ENCODE measurements at regions not wholly inside any gene's neighbourhood (a gene's known extent, or its start where the extent isn't known, plus 50 kb on each side); places are given as distances from the start of the nearest gene placed in this dataset.

DNA sequence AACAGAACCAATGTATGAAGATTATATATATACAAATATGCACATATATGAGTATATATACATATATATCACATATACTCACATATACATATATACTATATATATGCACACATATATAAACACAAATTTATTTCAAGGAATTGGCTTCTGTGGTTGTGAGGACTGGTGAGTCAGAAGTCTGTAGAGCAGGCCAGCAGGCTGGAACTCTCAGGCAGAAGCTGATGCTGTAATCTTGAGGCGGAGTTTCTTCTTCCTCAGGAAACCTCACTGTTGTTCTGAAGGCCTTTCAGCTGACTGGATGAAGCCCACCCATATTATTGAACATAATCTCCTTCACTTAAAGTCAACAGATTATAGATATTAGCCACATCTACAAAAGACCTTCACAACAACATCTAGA, 143.9 kb upstream of the CREB1 start:
- no peak overlapping the region for H2AFZ ChIP-seq (ENCODE audit: low read depth, low read length)
- H3K9ac ChIP-seq (ENCODE audit: low read length) = no peak overlapping the region
- no peaks in the 10 kb centered on the region for H3K9me3 ChIP-seq (ENCODE audit: insufficient read depth, low read length)

DNA sequence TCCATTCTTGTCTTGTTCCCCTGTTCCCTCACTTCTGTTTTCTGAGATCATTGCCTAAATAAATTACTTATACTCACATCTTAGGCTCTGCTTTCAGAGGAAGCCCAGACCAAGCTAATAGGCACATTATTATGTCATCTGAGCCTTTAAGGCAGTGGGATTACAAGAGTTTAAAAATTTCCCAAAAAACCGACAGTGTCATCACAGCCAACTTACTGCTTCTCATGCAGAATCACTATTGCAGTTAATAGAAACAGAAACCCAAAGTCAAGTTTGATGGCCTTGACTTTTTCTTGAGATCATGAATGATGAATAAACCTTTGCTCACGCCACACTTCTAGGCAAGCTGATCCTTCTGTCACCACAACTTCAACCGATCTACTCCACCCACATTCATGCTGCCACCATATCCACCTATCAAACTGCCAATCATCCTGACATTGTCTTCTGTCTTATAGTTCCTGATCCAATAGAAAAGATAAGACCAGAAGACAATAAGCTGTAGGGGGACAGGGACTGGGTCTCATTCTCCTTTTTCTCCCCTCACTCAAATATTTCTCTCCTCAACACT, 142.7 kb upstream of the CREB1 start:
- no peaks in the 10 kb centered on the region for H3K4me1 ChIP-seq (ENCODE audit: low read length)
- H3K4me2 ChIP-seq (ENCODE audit: low read length) = no peak overlapping the region
- no peak overlapping the region for H3K27ac ChIP-seq (ENCODE audit: low read length)
- no peaks in the 10 kb centered on the region; the same call in 1 of the 2 replicates for H3K27me3 ChIP-seq (ENCODE audit: low read depth, low read length)
- TF ChIP-seq, protein P1, sequence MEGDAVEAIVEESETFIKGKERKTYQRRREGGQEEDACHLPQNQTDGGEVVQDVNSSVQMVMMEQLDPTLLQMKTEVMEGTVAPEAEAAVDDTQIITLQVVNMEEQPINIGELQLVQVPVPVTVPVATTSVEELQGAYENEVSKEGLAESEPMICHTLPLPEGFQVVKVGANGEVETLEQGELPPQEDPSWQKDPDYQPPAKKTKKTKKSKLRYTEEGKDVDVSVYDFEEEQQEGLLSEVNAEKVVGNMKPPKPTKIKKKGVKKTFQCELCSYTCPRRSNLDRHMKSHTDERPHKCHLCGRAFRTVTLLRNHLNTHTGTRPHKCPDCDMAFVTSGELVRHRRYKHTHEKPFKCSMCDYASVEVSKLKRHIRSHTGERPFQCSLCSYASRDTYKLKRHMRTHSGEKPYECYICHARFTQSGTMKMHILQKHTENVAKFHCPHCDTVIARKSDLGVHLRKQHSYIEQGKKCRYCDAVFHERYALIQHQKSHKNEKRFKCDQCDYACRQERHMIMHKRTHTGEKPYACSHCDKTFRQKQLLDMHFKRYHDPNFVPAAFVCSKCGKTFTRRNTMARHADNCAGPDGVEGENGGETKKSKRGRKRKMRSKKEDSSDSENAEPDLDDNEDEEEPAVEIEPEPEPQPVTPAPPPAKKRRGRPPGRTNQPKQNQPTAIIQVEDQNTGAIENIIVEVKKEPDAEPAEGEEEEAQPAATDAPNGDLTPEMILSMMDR (IDR thresholded peaks at IDR 0.05; ENCODE audit: low read depth, low read length) = no peak
- TF ChIP-seq EZH2phosphoT487 (IDR thresholded peaks at IDR 0.05; ENCODE audit: low read depth) = no peak
- H3K79me2 ChIP-seq (ENCODE audit: low read length) = no peaks in the 10 kb centered on the region
- no peaks in the 10 kb centered on the region for H4K20me1 ChIP-seq (ENCODE audit: insufficient read depth, low read length)
- no peak overlapping the region for H2AFZ ChIP-seq (ENCODE audit: low read depth, low read length)
- no peaks in the 10 kb centered on the region for H3K9me3 ChIP-seq (ENCODE audit: insufficient read depth, low read length)
- no peak overlapping the region for H3K4me3 ChIP-seq (ENCODE audit: low read length)
- H3K36me3 ChIP-seq (replicated peaks; ENCODE audit: low read depth, low read length) = no peaks in the 10 kb centered on the region
- H3K9ac ChIP-seq (ENCODE audit: low read length) = no peak overlapping the region

More for the DNA sequence above, 143.9 kb upstream of the CREB1 start:
- no peaks in the 10 kb centered on the region for H3K79me2 ChIP-seq (ENCODE audit: low read length)
- H4K20me1 ChIP-seq (ENCODE audit: insufficient read depth, low read length) = no peaks in the 10 kb centered on the region
- H3K4me1 ChIP-seq (ENCODE audit: low read length) = no peaks in the 10 kb centered on the region
- TF ChIP-seq EZH2phosphoT487 (IDR thresholded peaks at IDR 0.05; ENCODE audit: low read depth) = no peak
- TF ChIP-seq, protein P1 (IDR thresholded peaks at IDR 0.05; ENCODE audit: low read depth, low read length) = no peak
- no peak overlapping the region for H3K4me2 ChIP-seq (ENCODE audit: low read length)
- no peaks in the 10 kb centered on the region for H3K36me3 ChIP-seq (replicated peaks; ENCODE audit: low read depth, low read length)
- H3K27me3 ChIP-seq (ENCODE audit: low read depth, low read length) = no peaks in the 10 kb centered on the region; the same call in 1 of the 2 replicates
- H3K4me3 ChIP-seq (ENCODE audit: low read length) = no peak overlapping the region
- no peak overlapping the region for H3K27ac ChIP-seq (ENCODE audit: low read length)

DNA sequence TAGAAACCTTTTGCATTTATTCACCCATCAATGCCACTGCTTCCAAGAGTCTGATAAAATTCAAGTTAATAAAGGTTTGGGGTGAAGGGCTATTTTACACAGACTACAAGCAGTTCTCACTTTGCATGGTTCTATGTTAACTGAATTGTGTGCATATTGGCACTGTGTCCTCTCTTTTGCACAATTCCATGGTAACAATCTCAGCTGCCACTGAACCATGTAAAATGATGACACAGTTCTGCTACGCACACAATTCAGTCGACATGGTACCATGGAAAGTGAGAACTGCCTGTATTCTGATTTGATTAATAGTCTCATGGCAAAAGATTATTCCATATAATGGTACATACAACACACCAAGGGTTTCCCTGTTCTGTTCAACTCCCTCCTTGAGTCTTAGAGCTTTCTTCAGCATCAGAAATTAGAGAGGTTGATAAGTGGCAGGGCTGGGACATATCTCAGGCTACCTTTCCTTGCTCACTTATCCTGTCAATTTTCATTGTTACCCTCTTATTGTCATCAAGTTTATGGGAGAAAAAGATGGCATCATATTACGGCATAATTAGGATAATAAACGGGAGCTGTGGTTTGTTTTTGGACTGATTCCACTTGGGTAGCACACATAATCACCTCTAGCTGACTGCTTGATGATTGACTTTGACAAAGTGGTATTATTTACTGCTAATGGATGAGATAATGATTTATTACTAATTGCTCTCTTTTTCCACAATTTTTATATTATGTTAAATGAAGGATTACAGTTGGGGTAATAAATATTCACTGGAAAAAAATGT, 139.3 kb upstream of the CREB1 start:
- no peaks in the 10 kb centered on the region for H3K4me1 ChIP-seq (ENCODE audit: low read length)
- H3K27me3 ChIP-seq (ENCODE audit: low read depth, low read length) = peaks cover 3% of the 10 kb centered on the region
- H3K9ac ChIP-seq (ENCODE audit: low read length) = no peak overlapping the region
- H3K36me3 ChIP-seq (replicated peaks; ENCODE audit: low read depth, low read length) = no peaks in the 10 kb centered on the region
- no peak overlapping the region for H3K4me3 ChIP-seq (ENCODE audit: low read length)
- no peaks in the 10 kb centered on the region for H3K79me2 ChIP-seq (ENCODE audit: low read length)
- TF ChIP-seq, protein P1 (IDR thresholded peaks at IDR 0.05; ENCODE audit: low read depth, low read length) = no peak
- TF ChIP-seq EZH2phosphoT487 (IDR thresholded peaks at IDR 0.05; ENCODE audit: low read depth) = no peak
- no peak overlapping the region for H3K4me2 ChIP-seq (ENCODE audit: low read length)
- no peak overlapping the region for H2AFZ ChIP-seq (ENCODE audit: low read depth, low read length)
- no peak overlapping the region for H3K27ac ChIP-seq (ENCODE audit: low read length)
- H4K20me1 ChIP-seq (ENCODE audit: insufficient read depth, low read length) = no peaks in the 10 kb centered on the region
- no peaks in the 10 kb centered on the region for H3K9me3 ChIP-seq (ENCODE audit: insufficient read depth, low read length)

GRCh38 chr2:207394203-207394781, 135.5 kb upstream of the CREB1 start:
- H3K9ac ChIP-seq (ENCODE audit: low read length) = no peak overlapping the region
- H3K4me3 ChIP-seq (ENCODE audit: low read length) = no peak overlapping the region
- H3K79me2 ChIP-seq (ENCODE audit: low read length) = no peaks in the 10 kb centered on the region
- H4K20me1 ChIP-seq (ENCODE audit: insufficient read depth, low read length) = no peaks in the 10 kb centered on the region
- H3K9me3 ChIP-seq (ENCODE audit: insufficient read depth, low read length) = no peaks in the 10 kb centered on the region
- H3K27ac ChIP-seq (ENCODE audit: low read length) = no peak overlapping the region
- peaks cover 3% of the 10 kb centered on the region; the same call in 1 of the 2 replicates for H3K27me3 ChIP-seq (ENCODE audit: low read depth, low read length)
- no peak overlapping the region for H3K4me2 ChIP-seq (ENCODE audit: low read length)
- TF ChIP-seq EZH2phosphoT487 (IDR thresholded peaks at IDR 0.05; ENCODE audit: low read depth) = no peak
- TF ChIP-seq, protein P1 (IDR thresholded peaks at IDR 0.05; ENCODE audit: low read depth, low read length) = no peak
- H3K4me1 ChIP-seq (ENCODE audit: low read length) = peaks cover 11% of the 10 kb centered on the region
- H2AFZ ChIP-seq (ENCODE audit: low read depth, low read length) = no peak overlapping the region
- no peaks in the 10 kb centered on the region for H3K36me3 ChIP-seq (replicated peaks; ENCODE audit: low read depth, low read length)

Measured in OCI-LY3 (cell line).